SK-N-SH (cell line): ENCODE measurements at regions not wholly inside any gene's neighbourhood (a gene's known extent, or its start where the extent isn't known, plus 50 kb on each side); places are given as distances from the start of the nearest gene placed in this dataset.

Experiments
- CTCF ChIA-PET: fragments of 300-600, 350-600 bp; formaldehyde crosslinking; extraction: SDS; loops from one replicate; lab custom pipeline; 2021; lab: Yijun Ruan, JAX
- POLR2A ChIA-PET: fragments of 350-600 bp; sonication (Branson Sonifier 250); formaldehyde crosslinking; extraction: SDS; loops from one replicate; lab custom pipeline; 2020; ENCODE audit warnings: antibody characterized with exemption, inconsistent platforms; lab: Yijun Ruan, JAX
- DNase-seq: peaks from one replicate; pipeline ENCODE4 v3.0.0; 2012
- H2AFZ ChIP-seq: fragments of 200-600 bp; sonication (generic); 2 replicates; pipeline ENCODE4 v1.8.1; 2016; ENCODE audit warnings: antibody characterized with exemption, mild to moderate bottlenecking, low read depth
- H3F3A ChIP-seq: fragments of 200-600 bp; sonication (generic); replicated peaks from 2 replicates; pipeline ENCODE3; 2016; ENCODE audit warnings: antibody characterized with exemption, mild to moderate bottlenecking; ENCODE audit not compliant: insufficient read depth
- H3K27ac ChIP-seq, 2 experiments: fragments of 200-500 bp in 1 of 2; fragments of 200-600 bp in 1 of 2; sonication (Bioruptor generic) in 1 of 2; sonication (generic), shearing (Covaris generic) in 1 of 2; 2 replicates each; pipeline versions ENCODE4 v1.5.1 to v1.6.1; 2014 to 2016; ENCODE audit warnings: low read depth in 2 of 2, inconsistent platforms in 1 of 2, low read length in 1 of 2, mild to moderate bottlenecking in 1 of 2, mixed read lengths in 1 of 2
- H3K27me3 ChIP-seq: fragments of 200-600 bp; sonication (generic), shearing (Covaris generic); 2 replicates; pipeline ENCODE4 v1.6.1; 2016; ENCODE audit warnings: mixed run types; ENCODE audit not compliant: insufficient read depth
- H3K36me3 ChIP-seq, 2 experiments: fragments of 200-500 bp in 1 of 2; fragments of 200-600 bp in 1 of 2; sonication (Bioruptor generic) in 1 of 2; sonication (generic) in 1 of 2; replicated peaks in 1 of 2; 2 replicates each; pipeline versions ENCODE3 to v1.5.1; 2014 to 2016; ENCODE audit warnings: low read length in 1 of 2, mild to moderate bottlenecking in 1 of 2; ENCODE audit not compliant: insufficient read depth in 2 of 2, control insufficient read depth in 1 of 2
- H3K4me1 ChIP-seq, 2 experiments: fragments of 200-500 bp in 1 of 2; fragments of 200-600 bp in 1 of 2; sonication (Bioruptor generic) in 1 of 2; sonication (generic), shearing (Covaris generic) in 1 of 2; 2 replicates each; pipeline versions ENCODE4 v1.5.1 to v1.6.1; 2014 to 2016; ENCODE audit warnings: low read depth in 1 of 2, low read length in 1 of 2, mixed run types in 1 of 2; ENCODE audit not compliant: insufficient read depth in 2 of 2, control insufficient read depth in 1 of 2
- H3K4me2 ChIP-seq: fragments of 200-600 bp; sonication (generic), shearing (Covaris generic); 2 replicates; pipeline ENCODE4 v1.6.1; 2017; ENCODE audit warnings: mixed run types
- H3K4me3 ChIP-seq, 2 experiments: fragments of 200-500 bp in 1 of 2; fragments of 200-600 bp in 1 of 2; sonication (Bioruptor generic) in 1 of 2; sonication (generic), shearing (Covaris generic) in 1 of 2; 2 replicates each; pipeline versions ENCODE4 v1.5.1 to v1.8.1; 2014 to 2016; ENCODE audit warnings: low read depth in 2 of 2, inconsistent platforms in 1 of 2, low read length in 1 of 2, mild to moderate bottlenecking in 1 of 2, mixed read lengths in 1 of 2, moderate library complexity in 1 of 2
- H3K79me2 ChIP-seq: fragments of 200-600 bp; sonication (generic); 2 replicates; pipeline ENCODE4 v1.8.1; 2017; ENCODE audit warnings: mild to moderate bottlenecking; ENCODE audit not compliant: insufficient read depth
- H3K9ac ChIP-seq: fragments of 200-600 bp; sonication (generic); 2 replicates; pipeline ENCODE4 v1.6.1; 2017; ENCODE audit warnings: mixed run types
- H3K9me2 ChIP-seq: fragments of 200-600 bp; sonication (generic); 2 replicates; pipeline ENCODE4 v1.6.1; 2017; ENCODE audit warnings: mixed run types
- H3K9me3 ChIP-seq: fragments of 200-600 bp; sonication (generic); 2 replicates; pipeline ENCODE4 v1.6.1; 2017; ENCODE audit warnings: mixed run types, mild to moderate bottlenecking, moderate library complexity
- H4K20me1 ChIP-seq: fragments of 200-600 bp; sonication (generic); 2 replicates; pipeline ENCODE4 v1.6.1; 2017; ENCODE audit warnings: mild to moderate bottlenecking, mixed run types; ENCODE audit not compliant: insufficient read depth
- CHD2 ChIP-seq: fragments of 150-350 bp; IDR thresholded peaks from 2 replicates; pipeline ENCODE4 v1.6.1; 2018; ENCODE audit warnings: low read length; ENCODE audit not compliant: partially characterized antibody
- CTCF ChIP-seq: fragments of 200-600 bp; sonication (generic); IDR thresholded peaks from 2 replicates; pipeline ENCODE4 v1.6.1; 2017; ENCODE audit warnings: antibody characterized with exemption, mild to moderate bottlenecking, moderate library complexity
- ELF1 ChIP-seq: IDR thresholded peaks from 2 replicates; pipeline ENCODE4 v1.4.0; 2012
- EP300 ChIP-seq, 2 experiments: IDR thresholded peaks; 2 replicates each; pipeline versions ENCODE4 v1.4.0 to v1.6.1; 2012; ENCODE audit warnings: borderline replicate concordance in 1 of 2, low read depth in 1 of 2, low read length in 1 of 2
- EZH2phosphoT487 ChIP-seq: fragments of 200-600 bp; sonication (generic); IDR thresholded peaks from 2 replicates; pipeline ENCODE4 v1.6.1; 2017; ENCODE audit warnings: low read depth, mixed run types, mild to moderate bottlenecking, antibody characterized with exemption, moderate library complexity, borderline replicate concordance
- FOXJ3 ChIP-seq: sonication (generic); formaldehyde crosslinking; IDR thresholded peaks from 2 replicates; pipeline ENCODE4 v1.5.1; 2020; ENCODE audit warnings: mild to moderate bottlenecking, missing genetic modification reagents
- FOXM1 ChIP-seq: IDR thresholded peaks from 2 replicates; pipeline ENCODE4 v1.4.0; 2012; ENCODE audit warnings: low read depth, mild to moderate bottlenecking
- GABPA ChIP-seq: IDR thresholded peaks from 2 replicates; pipeline ENCODE4 v1.4.0; 2012; ENCODE audit warnings: low read depth, mild to moderate bottlenecking
- MEF2A ChIP-seq: IDR thresholded peaks from 2 replicates; pipeline ENCODE4 v1.4.0; 2012; ENCODE audit warnings: low read depth, borderline replicate concordance
- MXI1 ChIP-seq: IDR thresholded peaks from 2 replicates; pipeline ENCODE4 v1.6.1; 2012; ENCODE audit warnings: mild to moderate bottlenecking, low read depth, low read length, improper control_type of control experiment
- PBX3 ChIP-seq: IDR thresholded peaks from 2 replicates; pipeline ENCODE4; 2012
- POLR2AphosphoS5 ChIP-seq: IDR thresholded peaks from 2 replicates; pipeline ENCODE4 v1.6.1; 2012; ENCODE audit warnings: low read depth, low read length
- RAD21 ChIP-seq: IDR thresholded peaks from 2 replicates; pipeline ENCODE4 v1.6.1; 2012; ENCODE audit warnings: mild to moderate bottlenecking, low read length
- RCOR1 ChIP-seq: fragments of 150-350 bp; IDR thresholded peaks from 2 replicates; pipeline ENCODE4 v1.6.1; 2017; ENCODE audit warnings: antibody characterized with exemption, low read length
- RFX5 ChIP-seq: IDR thresholded peaks from 2 replicates; pipeline ENCODE4 v1.6.1; 2012; ENCODE audit warnings: mild to moderate bottlenecking, improper control_type of control experiment, low read length
- RXRA ChIP-seq: IDR thresholded peaks from 2 replicates; pipeline ENCODE4 v1.4.0; 2012; ENCODE audit warnings: low read depth, mild to moderate bottlenecking, borderline replicate concordance
- TCF12 ChIP-seq: IDR thresholded peaks from 2 replicates; pipeline ENCODE4 v1.4.0; 2012
- TEAD4 ChIP-seq: IDR thresholded peaks from 2 replicates; pipeline ENCODE4 v1.4.0; 2012; ENCODE audit warnings: mild to moderate bottlenecking, borderline replicate concordance; ENCODE audit not compliant: insufficient read depth
- USF1 ChIP-seq: IDR thresholded peaks from 2 replicates; pipeline ENCODE4 v1.4.0; 2012; ENCODE audit warnings: low read depth, borderline replicate concordance
- USF2 ChIP-seq: fragments of 150-350 bp; IDR thresholded peaks from 2 replicates; pipeline ENCODE4 v1.6.1; 2017; ENCODE audit warnings: antibody characterized with exemption, low read length, low read depth, borderline replicate concordance
- YY1 ChIP-seq: IDR thresholded peaks from 2 replicates; pipeline ENCODE4 v1.4.0; 2012; ENCODE audit warnings: low read depth, mild to moderate bottlenecking
- WGBS: methylation state at CpG from one replicate; pipeline ENCODE4 v1.1.6; 2017; ENCODE audit warnings: low lambda C conversion rate; 5-methylcytosine and 5-hydroxymethylcytosine counted together

- no peak for TF ChIP-seq PBX3
- TF ChIP-seq MXI1, result no peak
- TF ChIP-seq USF1, result no peak
- TF ChIP-seq FOXJ3 (CRISPR knock-in tag), result no peak
- no peak for TF ChIP-seq RFX5
- TF ChIP-seq CTCF, result no peak
Measured at GRCh38 chr16:51888534-51888933, 658.4 kb downstream of the TOX3 start (continued).

GRCh38 chr16:51888016-51888415 is 658.9 kb downstream of the TOX3 start:
- Histone ChIP-seq H3K9me2 (no peaks in the 10 kb centered on the region), H3K9ac (no peak overlapping the region), H3F3A (no peaks in the 10 kb centered on the region), H3K27me3 (no peaks in the 10 kb centered on the region), H3K4me2 (no peak overlapping the region), H4K20me1 (no peaks in the 10 kb centered on the region), H2AFZ (no peak overlapping the region), H3K4me1 (no peaks in the 10 kb centered on the region; a peak in 1 of 4 replicates), H3K27ac (no peak overlapping the region), H3K79me2 (no peaks in the 10 kb centered on the region), H3K9me3 (no peaks in the 10 kb centered on the region), H3K36me3 (no peaks in the 10 kb centered on the region), H3K4me3 (no peak overlapping the region)
- CTCF ChIA-PET, result interaction anchor here (0.6 kb wide), 1 partner anchor 33 kb away, joined by 3 read pairs; no protein-coding TSS in a partner anchor
- no peak for TF ChIP-seq YY1
- TF ChIP-seq POLR2AphosphoS5, result no peak
- no peak for TF ChIP-seq MEF2A
- TF ChIP-seq ELF1, result no peak
- TF ChIP-seq MXI1, result no peak
- POLR2A ChIA-PET, result no interaction called here
- 50% methylated on average over 1 of the region's 1 CpG for WGBS
- no peak for DNase-seq

GRCh38 chr16:51886456-51886855 is 660.5 kb downstream of the TOX3 start:
- POLR2A ChIA-PET, result no interaction called here
- WGBS, result 36% methylated on average over 2 of the region's 2 CpGs
- CTCF ChIA-PET, result interaction anchor here (1.2 kb wide), 1 partner anchor 96 kb away, joined by 3 read pairs; no protein-coding TSS in a partner anchor
- no peak for TF ChIP-seq FOXM1
- no peak for TF ChIP-seq GABPA
- no peak for TF ChIP-seq TCF12
- no peak for TF ChIP-seq USF2
- TF ChIP-seq RCOR1, result no peak
- TF ChIP-seq YY1, result no peak
- no peak for TF ChIP-seq EZH2phosphoT487
- no peak for TF ChIP-seq CHD2
- TF ChIP-seq MXI1, result no peak
- TF ChIP-seq CTCF, result no peak
- no peak for TF ChIP-seq TEAD4
- no peak for TF ChIP-seq RAD21
- TF ChIP-seq EP300 (IDR thresholded peaks at IDR 0.05; ENCODE audit: borderline replicate concordance in 1 of 2, low read depth in 1 of 2, low read length in 1 of 2), result no peak
- no peak for TF ChIP-seq RXRA

More at GRCh38 chr16:51886456-51886855, 660.5 kb downstream of the TOX3 start:
- Histone ChIP-seq H2AFZ (no peak overlapping the region), H4K20me1 (no peaks in the 10 kb centered on the region), H3K9me2 (no peaks in the 10 kb centered on the region; the same call in 1 of the 2 replicates), H3K9ac (no peak overlapping the region), H3K4me3 (no peak overlapping the region), H3K4me2 (no peak overlapping the region), H3K36me3 (no peaks in the 10 kb centered on the region), H3K79me2 (no peaks in the 10 kb centered on the region), H3K27ac (no peak overlapping the region), H3K4me1 (no peaks in the 10 kb centered on the region; a peak in 1 of 4 replicates), H3F3A (no peaks in the 10 kb centered on the region), H3K9me3 (no peaks in the 10 kb centered on the region), H3K27me3 (no peaks in the 10 kb centered on the region)
- no peak for DNase-seq
